Omental fat pad (tissue), 3 donors: ENCODE measurements at regions not wholly inside any gene's neighbourhood (a gene's known extent, or its start where the extent isn't known, plus 50 kb on each side); places are given as distances from the start of the nearest gene placed in this dataset.

Experiments used
- ATAC-seq: fragments of 150-250 bp; one replicate; pipeline ENCODE4 v1.9.1; 2016; ENCODE audit warnings: mild to moderate bottlenecking, moderate library complexity; ENCODE audit not compliant: low FRiP score
- DNase-seq: peaks from one replicate; pipeline ENCODE4 v3.0.0-alpha.2; 2019; ENCODE audit warnings: low spot score
- CTCF ChIP-seq, 3 donors: fragments of 450-650 bp; IDR thresholded peaks; one replicate each; pipeline ENCODE4 v1.5.1; 2016 to 2017; ENCODE audit warnings: antibody characterized with exemption in 3 of 3, mild to moderate bottlenecking in 3 of 3, moderate library complexity in 2 of 3

GRCh38 chr3:71924721-71925120, 139.8 kb upstream of the PROK2 start:
- ATAC-seq: no peak
- TF ChIP-seq CTCF (IDR thresholded peaks at IDR 0.05): no peak
- no peak for DNase-seq

- TF ChIP-seq CTCF (IDR thresholded peaks at IDR 0.05): no peak
- DNase-seq (no peak), ATAC-seq (no peak)
These were observed 136.1 kb upstream of the PROK2 start for GRCh38 chr3:71921036-71921435.

GRCh38 chr3:71919572-71919971, 134.6 kb upstream of the PROK2 start:
- no peak for ATAC-seq
- TF ChIP-seq CTCF (IDR thresholded peaks at IDR 0.05): no peak
- DNase-seq: no peak

GRCh38 chr3:71917545-71917944, 132.6 kb upstream of the PROK2 start:
- TF ChIP-seq CTCF (IDR thresholded peaks at IDR 0.05): no peak
- no peak for ATAC-seq
- DNase-seq: no peak

DNA sequence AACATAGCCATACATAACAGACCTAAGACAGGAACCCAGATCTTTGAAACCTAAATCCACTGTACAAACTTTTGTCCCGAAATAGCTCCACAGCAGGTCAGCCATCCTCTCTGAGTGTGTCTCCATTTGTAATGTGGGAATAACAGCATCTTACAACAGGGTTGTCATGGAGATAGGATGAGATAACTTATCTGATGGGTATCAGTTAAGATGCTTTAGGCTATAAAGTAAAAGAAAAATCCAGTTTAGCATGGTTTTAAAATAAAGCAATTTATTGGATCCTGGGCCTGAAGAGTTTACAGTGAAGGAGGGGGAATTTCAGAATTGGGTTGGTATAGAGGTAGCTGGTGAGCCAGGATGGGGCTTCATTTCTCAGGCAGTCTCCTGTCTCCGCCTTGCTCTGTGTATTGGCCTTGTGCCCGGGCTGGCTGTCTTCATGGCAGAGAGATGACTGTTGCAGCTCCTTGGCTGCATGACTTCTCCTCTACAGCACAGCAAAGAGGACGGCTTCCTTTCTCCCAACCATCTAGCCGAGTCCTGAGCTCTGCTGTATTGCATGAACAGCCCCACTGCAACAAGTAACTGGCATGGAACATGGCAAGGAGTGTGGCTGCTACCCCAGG, 131.9 kb upstream of the PROK2 start:
- TF ChIP-seq CTCF (IDR thresholded peaks at IDR 0.05): no peak
- no peak for DNase-seq
- peak; percentile 54 for ATAC-seq

GRCh38 chr3:71912839-71913495, 128.0 kb upstream of the PROK2 start:
- no peak for ATAC-seq
- no peak for DNase-seq
- TF ChIP-seq CTCF (IDR thresholded peaks at IDR 0.05): no peak

GRCh38 chr3:71910108-71910507, 125.2 kb upstream of the PROK2 start:
- no peak for DNase-seq
- TF ChIP-seq CTCF (IDR thresholded peaks at IDR 0.05): no peak
- no peak for ATAC-seq
